ENCODE measurements at regions not wholly inside any gene's neighbourhood (a gene's known extent, or its start where the extent isn't known, plus 50 kb on each side); places are given as distances from the start of the nearest gene placed in this dataset.

DNA sequence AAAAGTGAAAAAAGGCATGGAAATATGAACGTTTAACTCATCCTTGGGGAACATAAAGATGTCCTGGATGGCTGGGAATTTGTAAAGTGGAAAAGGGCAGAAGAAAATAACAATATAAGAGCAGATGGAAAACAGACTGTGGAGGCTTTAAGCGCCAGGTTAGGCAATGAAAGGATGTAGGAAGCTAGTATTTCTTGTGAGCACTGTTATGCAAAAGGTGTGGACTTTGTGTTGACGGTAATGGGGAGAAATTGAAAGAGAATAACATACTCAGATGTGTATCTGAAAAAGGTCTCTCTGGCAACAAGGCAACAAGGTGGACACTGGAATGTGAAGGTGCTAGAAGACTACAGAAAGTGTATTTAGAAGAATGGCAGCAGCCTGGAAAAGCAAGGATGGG lies 411.8 kb downstream of the PLPP3 start:
- in situ Hi-C loops (cut with HindIII; ENCODE audit: low sequenced_read_pairs): no loop called here

- in situ Hi-C loops (cut with HindIII; ENCODE audit: low sequenced_read_pairs): no loop called here
Measured at GRCh38 chr1:56160773-56161315, 418.5 kb downstream of the PLPP3 start.

DNA sequence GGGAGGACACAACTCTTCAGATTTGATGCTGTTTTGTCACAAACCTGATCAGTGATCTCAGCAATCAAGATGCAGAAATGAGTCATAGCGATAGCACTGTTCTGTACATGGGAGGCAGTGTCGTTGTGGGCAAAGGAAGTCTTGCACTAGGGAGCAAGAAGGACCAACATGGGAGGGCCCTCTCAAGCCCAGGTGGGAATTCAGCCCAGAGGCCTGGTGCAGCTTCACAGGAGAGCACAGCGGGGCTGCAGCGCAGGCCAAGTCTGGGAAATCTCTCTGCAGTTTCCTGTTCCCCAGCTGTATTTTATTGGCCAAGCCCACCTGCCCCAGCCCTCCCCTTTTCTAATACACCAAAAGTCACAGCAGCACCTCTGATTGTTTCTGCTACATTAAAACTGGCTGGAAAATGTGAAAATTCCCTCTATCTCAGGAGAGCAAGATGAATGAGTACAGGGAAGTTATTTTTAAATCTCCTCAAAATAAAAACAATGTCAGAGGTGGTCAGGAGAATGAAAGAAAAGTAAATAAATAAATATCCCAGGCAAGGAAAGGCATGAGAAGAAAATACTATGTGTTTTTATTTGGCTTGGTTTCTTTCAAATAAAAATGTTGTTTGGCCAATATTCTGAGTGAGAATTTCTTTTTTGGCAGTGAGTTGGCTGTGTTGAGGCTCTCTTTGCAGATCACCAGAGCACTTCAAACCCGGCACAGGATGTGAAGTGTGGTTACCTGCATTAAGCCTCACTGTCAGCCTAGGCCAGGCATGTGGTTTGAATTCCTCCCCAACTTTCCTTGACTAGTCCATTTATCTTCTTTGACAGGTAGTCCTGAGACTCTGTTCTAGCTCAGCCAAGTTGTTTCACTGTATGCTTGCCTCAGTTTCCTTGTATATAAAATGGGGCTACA lies 422.1 kb downstream of the PLPP3 start:
- in situ Hi-C loops (cut with HindIII; ENCODE audit: low sequenced_read_pairs): no loop called here

DNA sequence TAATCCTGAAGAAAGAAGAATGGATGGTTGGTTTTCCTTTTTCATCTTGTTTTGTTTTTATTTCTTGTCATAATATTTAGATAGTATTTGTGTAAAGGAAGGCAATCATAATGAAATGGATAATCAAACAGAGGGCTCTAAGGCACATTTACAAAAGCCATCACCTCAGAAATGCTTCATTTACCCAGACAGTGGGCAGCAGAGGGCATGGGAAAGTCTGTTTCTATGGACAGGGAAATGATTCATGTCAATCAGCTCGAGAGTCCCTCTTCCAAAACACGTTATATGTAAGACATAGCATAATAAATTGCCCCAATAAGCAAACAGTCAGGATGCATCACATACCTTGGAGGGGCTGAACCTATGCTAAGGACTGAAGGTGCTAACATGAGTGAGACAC lies 426.1 kb downstream of the PLPP3 start:
- in situ Hi-C loops (cut with HindIII; ENCODE audit: low sequenced_read_pairs): no loop called here

GRCh38 chr1:56152635-56153034 lies 426.7 kb downstream of the PLPP3 start:
- in situ Hi-C loops (cut with HindIII; ENCODE audit: low sequenced_read_pairs): no loop called here

- in situ Hi-C loops (cut with HindIII; ENCODE audit: low sequenced_read_pairs): no loop called here
Measured at GRCh38 chr1:56151402-56151801, 428.0 kb downstream of the PLPP3 start.

GRCh38 chr1:56150441-56151215 lies 428.7 kb downstream of the PLPP3 start:
- in situ Hi-C loops (cut with HindIII; ENCODE audit: low sequenced_read_pairs): no loop called here

GRCh38 chr1:56149761-56150160 lies 429.6 kb downstream of the PLPP3 start:
- in situ Hi-C loops (cut with HindIII; ENCODE audit: low sequenced_read_pairs): no loop called here

DNA sequence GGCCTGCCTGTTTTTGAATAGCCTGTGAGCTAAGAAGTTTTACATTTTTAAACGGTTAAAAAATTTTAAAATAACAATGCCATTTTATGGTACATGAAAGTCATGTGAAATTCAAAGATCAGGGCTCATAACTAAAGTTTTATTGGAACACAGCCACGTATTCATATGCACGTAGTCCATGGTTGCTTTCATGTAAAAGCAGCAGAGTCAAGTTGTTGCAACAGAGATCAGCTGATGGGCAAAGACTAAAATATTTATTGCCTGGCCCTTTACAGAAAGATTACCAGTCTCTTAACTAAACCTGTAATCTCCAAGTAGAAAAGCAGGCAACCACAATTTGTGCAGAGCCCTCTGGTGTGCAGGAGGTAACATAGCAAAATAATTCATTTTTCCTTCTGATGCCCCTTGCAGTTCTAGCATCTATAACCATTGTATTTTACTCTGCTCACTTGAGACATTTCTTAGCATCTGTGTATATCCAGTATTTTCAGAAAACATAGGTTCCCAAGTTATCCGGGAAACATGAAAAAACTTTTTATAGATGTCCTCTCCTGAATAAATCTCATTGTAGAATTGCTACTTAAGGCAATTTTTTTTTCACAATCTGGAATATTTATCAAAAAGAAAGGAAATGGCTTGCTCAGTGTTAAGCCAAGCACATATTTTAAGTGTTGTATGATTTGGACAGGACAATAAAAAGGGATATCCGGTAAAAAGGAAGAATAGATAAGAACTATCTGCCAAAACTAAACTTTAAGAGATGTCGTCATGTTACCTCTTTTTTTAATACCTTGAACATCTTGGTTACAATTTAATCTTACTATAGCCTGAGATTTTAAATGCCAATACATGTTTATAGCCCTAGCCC lies 430.8 kb downstream of the PLPP3 start:
- in situ Hi-C loops (cut with HindIII; ENCODE audit: low sequenced_read_pairs): no loop called here

DNA sequence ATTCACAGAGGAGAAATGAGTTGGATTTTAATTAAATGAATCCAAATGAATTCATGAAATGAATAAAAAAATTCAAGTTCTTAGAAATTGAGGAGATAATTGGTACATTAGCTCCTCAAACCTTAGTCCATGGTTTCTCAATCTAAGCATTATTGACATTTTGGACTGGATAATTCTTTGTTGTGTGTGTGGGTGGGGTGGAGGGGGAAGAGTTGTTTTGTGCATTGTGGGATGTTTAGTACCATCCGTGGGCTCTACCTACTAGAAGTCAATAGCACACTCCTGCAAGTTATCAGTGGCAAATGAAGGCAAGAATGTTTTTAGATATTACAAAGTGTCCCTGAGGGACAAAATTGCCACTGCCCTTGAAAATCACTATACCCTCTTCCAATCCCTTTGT lies 431.9 kb downstream of the PLPP3 start:
- in situ Hi-C loops (cut with HindIII; ENCODE audit: low sequenced_read_pairs): no loop called here

- in situ Hi-C loops (cut with HindIII; ENCODE audit: low sequenced_read_pairs): no loop called here
Measured at GRCh38 chr1:56147034-56147433, 432.3 kb downstream of the PLPP3 start.

DNA sequence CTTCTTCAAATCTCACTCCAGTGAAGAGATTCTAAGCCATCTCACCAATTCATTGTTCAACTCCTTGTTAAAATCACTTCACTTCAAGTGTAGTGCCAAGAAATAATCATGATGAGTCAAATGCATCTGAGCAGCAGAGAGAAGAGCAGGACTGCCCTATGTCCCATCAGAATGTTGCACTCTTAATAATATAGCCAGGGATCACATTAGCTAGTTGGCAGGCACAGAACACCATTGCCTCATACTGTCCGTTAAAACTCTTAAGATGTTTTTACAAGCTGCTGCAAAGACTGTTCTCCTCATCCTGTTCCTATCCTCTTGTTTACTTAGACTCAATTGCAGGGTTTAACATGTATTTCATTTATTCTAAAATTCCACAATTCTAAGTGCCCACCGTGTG lies 432.9 kb downstream of the PLPP3 start:
- in situ Hi-C loops (cut with HindIII; ENCODE audit: low sequenced_read_pairs): no loop called here

GRCh38 chr1:56145581-56145980 lies 433.8 kb downstream of the PLPP3 start:
- in situ Hi-C loops (cut with HindIII; ENCODE audit: low sequenced_read_pairs): no loop called here

- in situ Hi-C loops (cut with HindIII; ENCODE audit: low sequenced_read_pairs): no loop called here
Measured at GRCh38 chr1:56142301-56142700, 437.1 kb downstream of the PLPP3 start.

DNA sequence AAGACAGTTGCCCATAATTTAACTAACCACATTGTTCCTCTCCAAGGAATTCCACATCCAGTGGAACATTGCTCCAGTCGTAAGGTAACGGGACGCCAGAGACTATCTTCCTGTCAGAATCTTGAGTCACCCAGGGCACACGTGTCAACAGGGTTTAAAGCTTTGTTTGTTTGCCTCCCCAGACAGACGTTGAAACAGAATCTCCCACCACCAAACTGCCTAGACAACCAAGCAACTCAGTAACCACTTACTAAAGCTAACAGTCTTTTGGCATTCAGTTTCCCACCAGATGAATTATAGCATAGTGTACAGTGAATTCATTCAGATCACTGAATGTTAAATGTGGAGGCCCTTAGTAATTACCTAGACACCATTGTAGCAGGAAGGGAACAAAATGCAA lies 439.5 kb downstream of the PLPP3 start:
- in situ Hi-C loops (cut with HindIII; ENCODE audit: low sequenced_read_pairs): no loop called here

DNA sequence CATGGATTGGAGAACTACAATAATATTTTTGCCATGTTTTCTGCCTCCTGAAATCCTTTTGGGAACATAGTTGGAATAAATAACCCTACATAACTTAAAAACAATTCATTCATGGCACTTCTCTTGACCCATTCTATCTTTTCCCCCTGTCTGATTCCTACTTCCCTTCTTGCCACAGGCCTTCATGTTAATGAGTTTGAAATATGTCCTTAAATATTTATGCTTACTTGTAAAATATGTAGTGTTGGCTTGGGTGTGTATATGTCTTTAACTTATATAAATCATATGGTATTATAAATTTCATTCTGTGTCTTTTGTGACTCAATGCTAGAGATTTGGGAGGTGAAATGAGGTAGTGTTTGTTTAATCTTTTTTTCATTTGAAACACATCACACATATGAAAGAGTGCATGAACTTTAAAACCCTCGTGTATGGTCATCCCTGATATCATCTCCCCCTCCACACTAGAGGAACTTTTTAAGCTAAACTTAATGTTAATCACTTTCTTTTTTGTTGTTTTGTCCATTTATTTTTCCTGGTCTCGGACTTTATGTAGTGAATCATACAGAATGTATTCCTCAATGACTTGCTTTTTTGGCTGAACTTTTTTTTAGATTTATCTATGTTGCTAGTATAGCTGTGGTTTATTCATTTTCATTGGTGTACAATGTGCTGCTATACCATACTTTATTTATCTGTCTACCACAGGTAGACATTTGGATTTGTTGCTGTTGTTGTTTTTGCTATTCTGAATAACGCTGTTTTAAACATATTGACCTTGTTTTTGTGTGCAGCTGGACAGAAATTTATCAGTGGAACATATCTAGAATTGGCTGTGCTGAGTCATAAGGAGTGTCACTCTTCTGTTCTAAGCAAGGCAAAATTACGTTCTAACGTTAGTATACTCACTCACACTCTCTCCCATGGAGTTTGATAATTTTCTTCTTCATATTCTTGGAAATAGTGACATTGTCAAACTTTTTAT lies 441.6 kb downstream of the PLPP3 start:
- in situ Hi-C loops (cut with HindIII; ENCODE audit: low sequenced_read_pairs): no loop called here

DNA sequence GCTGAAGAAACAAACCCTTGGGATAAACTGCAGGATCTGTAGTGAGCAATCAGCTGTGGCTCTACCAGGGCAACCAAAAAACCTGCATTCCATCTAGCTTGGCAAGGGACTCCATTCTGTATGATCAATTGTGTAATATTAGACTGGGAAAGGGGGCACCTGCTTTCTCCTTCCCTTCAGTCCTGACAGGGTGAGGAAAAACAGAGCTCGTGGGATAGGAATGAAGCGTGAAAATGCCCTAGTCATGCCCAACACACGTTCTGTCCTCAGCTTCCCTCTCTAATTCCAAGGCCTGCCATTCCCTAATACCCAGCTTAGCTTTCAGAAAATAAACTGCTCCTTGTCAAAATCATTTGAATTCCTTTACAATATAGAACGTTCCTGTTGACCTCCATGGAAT lies 442.3 kb downstream of the PLPP3 start:
- in situ Hi-C loops (cut with HindIII; ENCODE audit: low sequenced_read_pairs): no loop called here

GRCh38 chr1:56135864-56136147 lies 443.6 kb downstream of the PLPP3 start:
- in situ Hi-C loops (cut with HindIII; ENCODE audit: low sequenced_read_pairs): no loop called here

DNA sequence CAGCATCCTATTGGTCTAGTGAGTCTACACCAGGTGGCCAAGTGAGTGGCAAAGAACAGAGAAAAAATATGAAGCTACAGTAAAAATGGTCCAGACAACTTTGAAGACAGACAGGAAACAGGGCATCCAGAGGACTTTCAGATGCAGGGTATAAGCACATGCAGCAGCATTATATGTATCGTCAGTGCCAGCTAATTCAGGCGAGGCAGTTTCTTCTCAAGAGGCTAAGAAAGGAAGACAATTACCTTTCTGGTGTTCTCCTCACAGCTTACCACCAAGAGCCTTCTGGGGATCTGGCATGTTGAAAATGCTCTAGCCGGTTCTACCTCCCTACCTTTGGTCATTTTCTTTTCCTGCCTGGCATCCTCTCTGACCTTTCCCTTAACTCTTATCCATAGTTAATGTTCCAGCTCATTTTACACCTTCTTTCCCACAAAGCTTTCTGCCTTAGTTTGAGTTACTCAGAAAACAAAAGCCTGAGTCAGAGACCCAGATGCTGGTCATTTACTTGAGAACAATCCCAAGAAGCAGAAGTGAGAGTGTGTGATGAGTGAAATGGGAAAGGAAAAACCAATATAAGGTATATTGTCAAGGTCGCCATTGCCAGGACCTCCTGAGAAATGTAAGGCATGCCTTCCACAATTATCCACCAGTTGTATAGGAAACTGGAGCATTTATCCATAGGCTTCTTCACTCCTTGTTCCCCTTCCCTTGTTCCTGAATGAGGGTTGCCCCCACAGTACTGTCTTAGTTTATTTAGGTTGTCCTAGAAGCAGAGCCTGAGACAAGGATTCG lies 444.1 kb downstream of the PLPP3 start:
- in situ Hi-C loops (cut with HindIII; ENCODE audit: low sequenced_read_pairs): no loop called here

All from DLD1 (cell line).